Gastrocnemius medialis (tissue), 4 donors: ENCODE measurements at regions not wholly inside any gene's neighbourhood (a gene's known extent, or its start where the extent isn't known, plus 50 kb on each side); places are given as distances from the start of the nearest gene placed in this dataset.

ENCODE experiments used
- CTCF ChIP-seq, 5 experiments: fragments of 450-650 bp in 3 of 5; fragments of 200-600 bp in 2 of 5; sonication (generic) in 2 of 5; IDR thresholded peaks in 4 of 5; conservative IDR thresholded peaks in 1 of 5; 1 replicate in 4 of 5; 2 replicates in 1 of 5; pipeline ENCODE4 v1.5.1; 2016 to 2019; ENCODE audit warnings: antibody characterized with exemption in 5 of 5, mild to moderate bottlenecking in 3 of 5, moderate library complexity in 3 of 5
- POLR2A ChIP-seq, 2 donors: fragments of 450-650 bp; IDR thresholded peaks; one replicate each; pipeline ENCODE4 v1.6.1; 2017; ENCODE audit warnings: antibody characterized with exemption in 2 of 2, mild to moderate bottlenecking in 2 of 2, moderate library complexity in 2 of 2

- TF ChIP-seq CTCF (IDR thresholded peaks at IDR 0.05 in 4 of 5, conservative IDR thresholded peaks at IDR 0.05 in 1 of 5) (no peak), POLR2A (IDR thresholded peaks at IDR 0.05) (no peak)
Observed at GRCh38 chr3:139197251-139197650, 146.6 kb upstream of the MRPS22 start.
